Esophagus mucosa (tissue), 1 donor: ENCODE measurements at regions not wholly inside any gene's neighbourhood (a gene's known extent, or its start where the extent isn't known, plus 50 kb on each side); places are given as distances from the start of the nearest gene placed in this dataset.

ENCODE experiments used
- ATAC-seq: fragments of 200-7000 bp; cut with Tn5 transposase; one replicate; pipeline ENCODE4 v1.9.1; 2020
- donor health status: DM: yes; HTN: yes; CAD: no.

DNA sequence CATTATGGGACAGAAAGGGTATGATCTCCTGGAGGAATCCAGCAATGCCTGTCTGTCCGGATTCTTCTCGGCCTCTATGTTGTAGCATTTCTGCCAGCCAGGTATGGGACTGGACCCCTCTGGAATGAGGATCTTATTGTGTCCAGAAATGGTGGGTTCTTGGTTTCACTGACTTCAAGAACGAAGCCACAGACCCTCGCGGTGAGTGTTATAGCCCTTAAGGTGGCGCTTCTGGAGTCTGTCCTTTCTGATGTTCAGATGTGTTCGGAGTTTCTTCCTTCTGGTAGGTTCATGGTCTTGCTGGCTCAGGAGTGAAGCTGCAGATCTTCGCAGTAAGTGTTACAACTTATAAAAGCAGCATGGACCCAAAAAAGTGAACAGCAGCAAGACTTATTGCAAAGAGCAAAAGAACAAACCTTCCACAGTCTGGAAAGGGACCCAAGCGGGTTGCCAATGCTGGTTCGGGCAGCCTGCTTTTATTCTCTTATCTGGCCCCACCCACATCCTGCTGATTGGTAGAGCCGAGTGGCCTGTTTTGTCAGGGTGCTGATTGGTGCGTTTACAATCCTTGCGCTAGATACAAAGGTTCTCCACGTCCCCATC, 62.3 kb upstream of the IER3 start:
- no peak for ATAC-seq

DNA sequence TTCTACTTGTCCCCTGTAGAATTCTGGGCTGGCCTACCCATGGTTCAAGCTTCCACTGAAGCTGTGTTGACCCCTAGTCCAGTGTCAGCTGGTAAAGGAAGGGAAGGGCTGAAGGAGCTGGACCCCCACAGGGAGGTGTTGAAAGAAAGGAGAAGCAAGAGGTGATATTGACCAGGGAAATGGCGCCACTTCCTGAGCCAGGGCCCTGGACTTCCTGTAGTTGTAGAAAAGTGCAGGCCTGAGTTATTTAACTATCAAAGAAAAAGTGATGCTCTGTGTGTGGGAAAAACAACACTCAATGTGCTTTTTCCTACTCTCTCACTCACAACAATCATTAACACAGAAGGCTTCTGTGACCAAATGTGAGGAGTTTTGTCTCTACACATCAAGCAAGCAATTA, 60.0 kb upstream of the IER3 start:
- ATAC-seq: no peak

DNA sequence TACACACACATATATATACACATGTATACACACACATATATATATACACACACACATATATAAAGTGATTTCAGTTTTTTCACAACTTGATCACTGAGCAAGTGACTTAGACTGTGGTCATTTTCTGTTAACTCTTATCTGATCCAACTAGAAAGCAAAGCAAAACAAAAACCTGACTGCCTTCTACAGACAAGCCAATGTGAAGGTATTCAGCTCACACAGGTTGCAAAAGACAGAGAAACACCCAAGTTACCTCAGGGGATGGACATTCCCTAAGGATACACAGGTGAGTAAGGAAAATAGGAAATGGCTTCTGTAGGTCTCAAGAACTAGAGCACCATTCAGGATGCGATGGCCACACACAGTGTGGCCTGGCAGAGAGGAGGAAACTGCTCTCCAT, 58.4 kb upstream of the IER3 start:
- no peak for ATAC-seq

DNA sequence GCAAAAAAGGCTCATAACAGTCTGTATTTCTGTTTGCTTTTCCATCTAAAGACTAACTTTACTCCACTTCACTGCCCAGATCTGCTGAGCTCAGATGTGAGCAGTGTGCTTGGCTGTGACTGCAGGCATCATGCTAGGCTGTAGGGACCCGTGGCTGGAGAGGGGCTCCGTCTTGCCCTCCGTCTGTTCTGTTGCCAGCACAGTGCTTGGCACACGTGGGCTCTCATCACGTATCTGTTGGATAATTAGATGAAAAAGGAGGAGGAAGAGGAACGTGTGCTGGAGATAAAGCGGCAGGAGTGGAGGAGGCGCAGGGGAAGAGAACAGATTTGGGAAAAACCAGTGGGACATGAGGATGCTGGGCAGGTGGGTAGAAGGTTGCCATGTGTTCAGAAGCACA, 57.6 kb upstream of the IER3 start:
- ATAC-seq: no peak

DNA sequence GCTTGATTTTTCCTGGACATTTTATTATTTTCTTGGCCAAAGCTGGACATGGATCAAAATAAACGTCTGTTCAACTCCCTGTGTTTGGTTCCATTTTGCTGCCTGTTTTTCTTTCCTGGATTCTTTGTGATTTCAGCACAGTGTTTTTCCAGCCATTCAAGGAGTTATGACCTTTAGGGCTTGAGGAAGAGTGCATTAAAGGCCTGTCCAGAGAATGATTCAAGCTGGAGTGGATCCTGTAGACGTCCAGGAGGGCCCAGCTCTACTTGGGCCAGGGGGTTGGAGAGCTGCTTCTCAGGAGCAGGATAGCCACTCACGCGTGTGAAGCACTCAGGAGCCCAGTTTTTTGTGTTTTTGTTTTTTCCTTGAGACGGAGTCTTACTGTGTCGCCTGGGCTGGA, 56.5 kb upstream of the IER3 start:
- no peak for ATAC-seq

DNA sequence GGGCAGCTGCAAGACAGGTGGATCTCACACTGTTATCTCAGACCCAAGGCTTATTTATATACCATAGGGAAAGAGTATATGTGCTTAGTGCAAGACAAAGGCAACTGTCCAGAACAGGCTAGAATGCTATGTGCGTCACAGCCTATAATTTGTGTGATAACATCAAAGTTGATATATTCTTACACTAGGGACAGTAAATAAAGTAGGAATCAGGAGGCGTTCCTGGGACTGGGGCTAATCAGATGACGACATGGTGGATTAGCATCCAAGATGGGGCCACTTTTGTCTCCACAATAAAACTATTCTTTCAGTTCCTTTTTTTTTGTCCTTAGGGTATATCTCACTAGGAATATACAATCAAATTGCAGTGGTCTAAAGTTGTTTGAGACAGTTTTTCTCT, 54.9 kb upstream of the IER3 start:
- ATAC-seq: no peak

DNA sequence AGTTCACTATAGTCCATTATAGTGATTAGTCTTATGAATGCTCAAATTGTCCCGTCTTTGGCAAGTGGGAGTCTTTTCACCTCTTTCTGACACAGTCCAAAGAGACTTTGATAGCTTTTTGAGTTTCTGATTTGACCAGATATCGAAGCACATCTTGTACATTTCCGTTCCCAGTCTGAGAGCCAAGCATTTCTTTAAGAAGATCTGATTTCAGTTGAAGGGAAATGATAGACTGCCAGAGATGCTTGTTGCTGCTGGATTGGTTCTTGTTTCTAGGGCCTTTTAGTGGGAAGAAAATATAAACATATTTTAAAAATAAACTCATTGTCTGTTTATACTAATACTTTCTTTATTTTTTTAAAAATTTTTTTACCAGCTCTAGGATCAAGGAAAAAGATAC, 54.1 kb upstream of the IER3 start:
- ATAC-seq: no peak

DNA sequence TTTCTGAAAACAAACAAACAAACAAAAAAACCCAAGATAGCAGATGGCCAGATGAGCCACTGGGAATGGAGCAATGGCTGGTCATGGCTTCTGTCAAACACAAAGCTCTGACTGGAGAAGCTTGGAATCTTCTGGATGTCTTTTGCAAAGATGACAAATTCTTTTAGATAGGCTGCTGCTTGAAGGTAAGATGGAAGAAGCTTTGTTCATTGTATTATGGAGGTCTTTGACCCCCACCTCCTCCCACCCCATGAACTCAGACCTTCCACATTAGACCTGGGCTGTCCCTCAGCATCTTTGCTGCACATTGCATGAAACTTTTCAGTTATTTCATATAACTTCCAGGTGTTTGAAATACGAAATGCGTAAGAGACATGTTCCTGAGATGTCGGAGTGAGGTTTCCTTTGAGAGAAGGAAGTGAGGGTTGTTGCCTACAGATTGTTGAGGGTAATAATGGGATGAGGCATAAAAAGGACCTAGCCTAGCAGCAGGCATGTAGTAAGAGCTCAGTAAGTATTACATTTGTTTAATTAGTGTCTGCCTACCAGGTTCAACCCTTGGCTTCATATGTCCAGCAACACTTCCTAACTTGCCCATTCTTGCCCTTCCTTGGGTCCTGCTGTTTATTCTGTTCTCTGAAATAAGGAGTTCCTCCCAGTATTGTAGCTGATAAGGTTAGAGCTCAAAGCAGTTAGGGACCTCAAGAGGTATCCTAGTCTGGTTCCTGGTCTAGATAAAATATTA, 51.4 kb upstream of the IER3 start:
- ATAC-seq: peak; percentile 70
